H1 (cell line): ENCODE measurements at regions not wholly inside any gene's neighbourhood (a gene's known extent, or its start where the extent isn't known, plus 50 kb on each side); places are given as distances from the start of the nearest gene placed in this dataset.

Experiments
- ATF3 ChIP-seq: IDR thresholded peaks from 2 replicates; pipeline ENCODE4 v1.6.1; 2011; ENCODE audit warnings: low read depth, mild to moderate bottlenecking, low read length; ENCODE audit not compliant: insufficient read depth

- no peak for TF ChIP-seq ATF3
Observed at GRCh38 chr14:65261946-65262345, 150.6 kb upstream of the FUT8 start (continued).
